GM23338 (cell line): ENCODE measurements at regions not wholly inside any gene's neighbourhood (a gene's known extent, or its start where the extent isn't known, plus 50 kb on each side); places are given as distances from the start of the nearest gene placed in this dataset.

Experiments
- EZH2 ChIP-seq: fragments of 200-600 bp; sonication (generic); IDR thresholded peaks from one replicate; pipeline ENCODE4 v1.8.0; 2017; ENCODE audit warnings: antibody characterized with exemption, mild to moderate bottlenecking, low read depth; ENCODE audit not compliant: unreplicated experiment
- EZH2phosphoT487 ChIP-seq: fragments of 200-600 bp; sonication (generic); IDR thresholded peaks from one replicate; pipeline ENCODE4 v1.8.1; 2018; ENCODE audit warnings: antibody characterized with exemption; ENCODE audit not compliant: unreplicated experiment
- JUNB ChIP-seq: IDR thresholded peaks from one replicate; pipeline ENCODE4 v1.6.1; 2016; ENCODE audit warnings: antibody characterized with exemption; ENCODE audit not compliant: unreplicated experiment
- POLR2AphosphoS5 ChIP-seq: IDR thresholded peaks from 2 replicates; pipeline ENCODE4 v1.6.1; 2016; ENCODE audit warnings: antibody characterized with exemption, low read depth
- STAT1 ChIP-seq: IDR thresholded peaks from one replicate; pipeline ENCODE4 v1.6.1; 2016; ENCODE audit warnings: antibody characterized with exemption; ENCODE audit not compliant: unreplicated experiment
- TF ChIP-seq, protein P1 (sequence below), 2 experiments: fragments of 200-600 bp in 1 of 2; sonication (generic) in 1 of 2; conservative IDR thresholded peaks; 2 replicates each; pipeline versions ENCODE4 v1.5.1 to v1.6.1; 2016 to 2017; ENCODE audit warnings: antibody characterized with exemption in 2 of 2, low read depth in 2 of 2, mild to moderate bottlenecking in 2 of 2, moderate library complexity in 1 of 2
- TF ChIP-seq, protein P2 (sequence below): IDR thresholded peaks from one replicate; pipeline ENCODE4 v1.6.1; 2018; ENCODE audit warnings: antibody characterized with exemption; ENCODE audit not compliant: unreplicated experiment

- TF ChIP-seq EZH2 = no peak
- TF ChIP-seq, protein P1, sequence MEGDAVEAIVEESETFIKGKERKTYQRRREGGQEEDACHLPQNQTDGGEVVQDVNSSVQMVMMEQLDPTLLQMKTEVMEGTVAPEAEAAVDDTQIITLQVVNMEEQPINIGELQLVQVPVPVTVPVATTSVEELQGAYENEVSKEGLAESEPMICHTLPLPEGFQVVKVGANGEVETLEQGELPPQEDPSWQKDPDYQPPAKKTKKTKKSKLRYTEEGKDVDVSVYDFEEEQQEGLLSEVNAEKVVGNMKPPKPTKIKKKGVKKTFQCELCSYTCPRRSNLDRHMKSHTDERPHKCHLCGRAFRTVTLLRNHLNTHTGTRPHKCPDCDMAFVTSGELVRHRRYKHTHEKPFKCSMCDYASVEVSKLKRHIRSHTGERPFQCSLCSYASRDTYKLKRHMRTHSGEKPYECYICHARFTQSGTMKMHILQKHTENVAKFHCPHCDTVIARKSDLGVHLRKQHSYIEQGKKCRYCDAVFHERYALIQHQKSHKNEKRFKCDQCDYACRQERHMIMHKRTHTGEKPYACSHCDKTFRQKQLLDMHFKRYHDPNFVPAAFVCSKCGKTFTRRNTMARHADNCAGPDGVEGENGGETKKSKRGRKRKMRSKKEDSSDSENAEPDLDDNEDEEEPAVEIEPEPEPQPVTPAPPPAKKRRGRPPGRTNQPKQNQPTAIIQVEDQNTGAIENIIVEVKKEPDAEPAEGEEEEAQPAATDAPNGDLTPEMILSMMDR (conservative IDR thresholded peaks at IDR 0.05; ENCODE audit: low read depth in 2 of 2) = no peak
- TF ChIP-seq, protein P2, sequence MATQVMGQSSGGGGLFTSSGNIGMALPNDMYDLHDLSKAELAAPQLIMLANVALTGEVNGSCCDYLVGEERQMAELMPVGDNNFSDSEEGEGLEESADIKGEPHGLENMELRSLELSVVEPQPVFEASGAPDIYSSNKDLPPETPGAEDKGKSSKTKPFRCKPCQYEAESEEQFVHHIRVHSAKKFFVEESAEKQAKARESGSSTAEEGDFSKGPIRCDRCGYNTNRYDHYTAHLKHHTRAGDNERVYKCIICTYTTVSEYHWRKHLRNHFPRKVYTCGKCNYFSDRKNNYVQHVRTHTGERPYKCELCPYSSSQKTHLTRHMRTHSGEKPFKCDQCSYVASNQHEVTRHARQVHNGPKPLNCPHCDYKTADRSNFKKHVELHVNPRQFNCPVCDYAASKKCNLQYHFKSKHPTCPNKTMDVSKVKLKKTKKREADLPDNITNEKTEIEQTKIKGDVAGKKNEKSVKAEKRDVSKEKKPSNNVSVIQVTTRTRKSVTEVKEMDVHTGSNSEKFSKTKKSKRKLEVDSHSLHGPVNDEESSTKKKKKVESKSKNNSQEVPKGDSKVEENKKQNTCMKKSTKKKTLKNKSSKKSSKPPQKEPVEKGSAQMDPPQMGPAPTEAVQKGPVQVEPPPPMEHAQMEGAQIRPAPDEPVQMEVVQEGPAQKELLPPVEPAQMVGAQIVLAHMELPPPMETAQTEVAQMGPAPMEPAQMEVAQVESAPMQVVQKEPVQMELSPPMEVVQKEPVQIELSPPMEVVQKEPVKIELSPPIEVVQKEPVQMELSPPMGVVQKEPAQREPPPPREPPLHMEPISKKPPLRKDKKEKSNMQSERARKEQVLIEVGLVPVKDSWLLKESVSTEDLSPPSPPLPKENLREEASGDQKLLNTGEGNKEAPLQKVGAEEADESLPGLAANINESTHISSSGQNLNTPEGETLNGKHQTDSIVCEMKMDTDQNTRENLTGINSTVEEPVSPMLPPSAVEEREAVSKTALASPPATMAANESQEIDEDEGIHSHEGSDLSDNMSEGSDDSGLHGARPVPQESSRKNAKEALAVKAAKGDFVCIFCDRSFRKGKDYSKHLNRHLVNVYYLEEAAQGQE = no peak
- TF ChIP-seq POLR2AphosphoS5 = no peak
- no peak for TF ChIP-seq STAT1
- no peak for TF ChIP-seq JUNB
- TF ChIP-seq EZH2phosphoT487 = no peak
These were observed 103.8 kb downstream of the DAD1 start for GRCh38 chr14:22485178-22485577.
